Smooth muscle cell (in vitro differentiated cells): ENCODE measurements at regions not wholly inside any gene's neighbourhood (a gene's known extent, or its start where the extent isn't known, plus 50 kb on each side); places are given as distances from the start of the nearest gene placed in this dataset.

Experiments used
- DNase-seq: peaks from one replicate; lab custom pipeline; 2025; ENCODE audit not compliant: unreplicated experiment; lab: John Stamatoyannopoulos, UW
- H2AFZ ChIP-seq: fragments of 200-600 bp; sonication (generic); 2 replicates; pipeline ENCODE4 v1.6.0; 2016; ENCODE audit warnings: antibody characterized with exemption, low read depth, mild to moderate bottlenecking
- H3F3A ChIP-seq: fragments of 200-600 bp; sonication (generic); 2 replicates; pipeline ENCODE4 v1.6.0; 2017; ENCODE audit warnings: antibody characterized with exemption, low read depth
- H3K27ac ChIP-seq: fragments of 200-600 bp; sonication (generic); 2 replicates; pipeline ENCODE4 v1.5.1; 2016; ENCODE audit warnings: low read depth, mild to moderate bottlenecking
- H3K27me3 ChIP-seq: fragments of 200-600 bp; sonication (generic); 2 replicates; pipeline ENCODE4 v1.6.1; 2016; ENCODE audit warnings: low read depth, mild to moderate bottlenecking
- H3K36me3 ChIP-seq: fragments of 200-600 bp; sonication (generic); 2 replicates; pipeline ENCODE4 v1.5.1; 2016; ENCODE audit warnings: low read depth
- H3K4me1 ChIP-seq: fragments of 200-600 bp; sonication (generic); 2 replicates; pipeline ENCODE4 v1.5.1; 2016; ENCODE audit warnings: low read depth
- H3K4me2 ChIP-seq: fragments of 200-600 bp; sonication (generic); 2 replicates; pipeline ENCODE4 v1.6.0; 2016; ENCODE audit warnings: mild to moderate bottlenecking
- H3K4me3 ChIP-seq: fragments of 200-600 bp; sonication (generic); 2 replicates; pipeline ENCODE4 v1.5.1; 2016; ENCODE audit warnings: mild to moderate bottlenecking
- H3K79me2 ChIP-seq: fragments of 200-600 bp; sonication (generic); 2 replicates; pipeline ENCODE4 v1.6.0; 2016; ENCODE audit warnings: low read depth, mild to moderate bottlenecking
- H3K9ac ChIP-seq: fragments of 200-600 bp; sonication (generic); 2 replicates; pipeline ENCODE4 v1.6.0; 2016; ENCODE audit warnings: low read depth
- H3K9me3 ChIP-seq: fragments of 200-600 bp; sonication (generic); replicated peaks from 2 replicates; pipeline ENCODE4 v1.5.1; 2016; ENCODE audit warnings: low read depth
- H4K20me1 ChIP-seq: fragments of 200-600 bp; sonication (generic); 2 replicates; pipeline ENCODE4 v1.6.0; 2016; ENCODE audit warnings: low read depth
- CTCF ChIP-seq: fragments of 200-600 bp; sonication (generic); IDR thresholded peaks from 2 replicates; pipeline ENCODE4 v1.5.1; 2017; ENCODE audit warnings: borderline replicate concordance, mild to moderate bottlenecking, antibody characterized with exemption; ENCODE audit not compliant: insufficient read depth, poor library complexity, severe bottlenecking
- WGBS: methylation state at CpG from one replicate; pipeline ENCODE4 v1.1.7; 2016; ENCODE audit warnings: low lambda C conversion rate; 5-methylcytosine and 5-hydroxymethylcytosine counted together

- Histone ChIP-seq H3K27me3 (no peaks in the 10 kb centered on the region), H4K20me1 (no peaks in the 10 kb centered on the region), H2AFZ (no peak overlapping the region), H3K36me3 (no peaks in the 10 kb centered on the region), H3K4me3 (no peak overlapping the region), H3F3A (no peaks in the 10 kb centered on the region), H3K9ac (no peak overlapping the region), H3K9me3 (no peaks in the 10 kb centered on the region), H3K27ac (no peak overlapping the region), H3K79me2 (no peaks in the 10 kb centered on the region), H3K4me1 (no peaks in the 10 kb centered on the region), H3K4me2 (no peak overlapping the region)
- WGBS = 92% methylated on average over 4 of the region's 4 CpGs
- no peak for TF ChIP-seq CTCF
- no peak for DNase-seq
These were observed 670.8 kb upstream of the FLRT2 start for GRCh38 chr14:84859116-84859515.

- no peaks in the 10 kb centered on the region for H3F3A ChIP-seq
- 44% methylated on average over 2 of the region's 2 CpGs for WGBS
- H3K4me3 ChIP-seq = no peak overlapping the region
- no peaks in the 10 kb centered on the region for H3K36me3 ChIP-seq
- no peak overlapping the region for H3K4me2 ChIP-seq
- H3K9ac ChIP-seq = no peak overlapping the region
- no peaks in the 10 kb centered on the region for H3K79me2 ChIP-seq
- H3K9me3 ChIP-seq = no peaks in the 10 kb centered on the region
- no peaks in the 10 kb centered on the region for H4K20me1 ChIP-seq
- H3K4me1 ChIP-seq = no peaks in the 10 kb centered on the region
- H2AFZ ChIP-seq = no peak overlapping the region
- no peak for TF ChIP-seq CTCF
- H3K27me3 ChIP-seq = no peaks in the 10 kb centered on the region
- no peak for DNase-seq
- no peak overlapping the region for H3K27ac ChIP-seq
These were observed 665.2 kb upstream of the FLRT2 start for GRCh38 chr14:84864548-84865271.

- no peak for TF ChIP-seq CTCF
- 96% methylated on average over 2 of the region's 2 CpGs for WGBS
These were observed 658.2 kb upstream of the FLRT2 start for GRCh38 chr14:84871734-84872133.

GRCh38 chr14:84874436-84874835 lies 655.5 kb upstream of the FLRT2 start:
- WGBS = 100% methylated on average over 2 of the region's 2 CpGs
- no peaks in the 10 kb centered on the region for H3K27me3 ChIP-seq
- no peak overlapping the region for H2AFZ ChIP-seq
- TF ChIP-seq CTCF = no peak
- no peak overlapping the region for H3K27ac ChIP-seq
- no peaks in the 10 kb centered on the region for H3K79me2 ChIP-seq
- no peaks in the 10 kb centered on the region for H3F3A ChIP-seq
- no peak overlapping the region for H3K9ac ChIP-seq
- H4K20me1 ChIP-seq = no peaks in the 10 kb centered on the region
- H3K4me1 ChIP-seq = peaks cover 4% of the 10 kb centered on the region
- H3K9me3 ChIP-seq = no peaks in the 10 kb centered on the region
- H3K4me3 ChIP-seq = no peak overlapping the region
- DNase-seq = no peak
- peak overlapping the region; percentile 13 for H3K4me2 ChIP-seq
- H3K36me3 ChIP-seq = no peaks in the 10 kb centered on the region

More at GRCh38 chr14:84871734-84872133, 658.2 kb upstream of the FLRT2 start:
- Histone ChIP-seq H3K4me2 (no peak overlapping the region), H3K36me3 (no peaks in the 10 kb centered on the region), H2AFZ (no peak overlapping the region), H3F3A (no peaks in the 10 kb centered on the region), H3K27ac (no peak overlapping the region), H3K79me2 (no peaks in the 10 kb centered on the region), H3K4me3 (no peak overlapping the region), H3K27me3 (no peaks in the 10 kb centered on the region), H3K9me3 (no peaks in the 10 kb centered on the region), H3K4me1 (peaks cover 4% of the 10 kb centered on the region), H4K20me1 (no peaks in the 10 kb centered on the region), H3K9ac (no peak overlapping the region)
- DNase-seq = no peak
